Mammary epithelial cell (primary cell): ENCODE measurements at regions not wholly inside any gene's neighbourhood (a gene's known extent, or its start where the extent isn't known, plus 50 kb on each side); places are given as distances from the start of the nearest gene placed in this dataset.

Source experiments
- EZH2 ChIP-seq: IDR thresholded peaks from 2 replicates; pipeline ENCODE4 v1.6.1; 2012; ENCODE audit warnings: low read length, inconsistent platforms, borderline replicate concordance
- TF ChIP-seq, protein P1 (sequence below), 2 donors: IDR thresholded peaks in 1 of 2; conservative IDR thresholded peaks in 1 of 2; 2 replicates each; pipeline ENCODE4 v1.5.1; 2011 to 2012; ENCODE audit warnings: inconsistent platforms in 2 of 2, low read length in 2 of 2, mild to moderate bottlenecking in 2 of 2, control low read depth in 1 of 2, low read depth in 1 of 2; ENCODE audit not compliant: insufficient read depth in 1 of 2; ENCODE audit errors: extremely low read depth in 1 of 2

DNA sequence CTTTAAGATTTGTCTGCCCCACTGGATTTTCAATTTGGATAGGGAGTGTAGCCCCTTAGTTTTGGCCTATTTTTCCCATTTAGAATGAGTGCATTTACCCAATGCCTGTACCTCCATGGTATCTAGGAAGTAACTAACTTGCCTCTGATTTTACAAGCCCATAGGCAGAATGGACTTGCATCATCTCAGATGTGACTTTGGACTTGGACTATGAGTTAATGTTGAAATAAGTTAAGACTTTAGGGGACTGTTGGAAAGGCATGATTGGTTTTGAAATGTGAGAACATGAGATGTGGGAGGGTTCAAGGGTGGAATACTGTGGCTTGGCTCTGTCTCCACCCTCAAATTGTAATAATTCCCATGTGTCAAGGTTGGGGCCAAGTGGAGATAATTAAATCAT lies 2480.2 kb downstream of the PCDH7 start:
- TF ChIP-seq, protein P1, sequence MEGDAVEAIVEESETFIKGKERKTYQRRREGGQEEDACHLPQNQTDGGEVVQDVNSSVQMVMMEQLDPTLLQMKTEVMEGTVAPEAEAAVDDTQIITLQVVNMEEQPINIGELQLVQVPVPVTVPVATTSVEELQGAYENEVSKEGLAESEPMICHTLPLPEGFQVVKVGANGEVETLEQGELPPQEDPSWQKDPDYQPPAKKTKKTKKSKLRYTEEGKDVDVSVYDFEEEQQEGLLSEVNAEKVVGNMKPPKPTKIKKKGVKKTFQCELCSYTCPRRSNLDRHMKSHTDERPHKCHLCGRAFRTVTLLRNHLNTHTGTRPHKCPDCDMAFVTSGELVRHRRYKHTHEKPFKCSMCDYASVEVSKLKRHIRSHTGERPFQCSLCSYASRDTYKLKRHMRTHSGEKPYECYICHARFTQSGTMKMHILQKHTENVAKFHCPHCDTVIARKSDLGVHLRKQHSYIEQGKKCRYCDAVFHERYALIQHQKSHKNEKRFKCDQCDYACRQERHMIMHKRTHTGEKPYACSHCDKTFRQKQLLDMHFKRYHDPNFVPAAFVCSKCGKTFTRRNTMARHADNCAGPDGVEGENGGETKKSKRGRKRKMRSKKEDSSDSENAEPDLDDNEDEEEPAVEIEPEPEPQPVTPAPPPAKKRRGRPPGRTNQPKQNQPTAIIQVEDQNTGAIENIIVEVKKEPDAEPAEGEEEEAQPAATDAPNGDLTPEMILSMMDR (conservative IDR thresholded peaks at IDR 0.05 in 1 of 2, IDR thresholded peaks at IDR 0.05 in 1 of 2; ENCODE audit: extremely low read depth in 1 of 2, insufficient read depth in 1 of 2, low read depth in 1 of 2, low read length in 2 of 2), result no peak
- TF ChIP-seq EZH2, result no peak
